8988T (cell line): ENCODE measurements at regions not wholly inside any gene's neighbourhood (a gene's known extent, or its start where the extent isn't known, plus 50 kb on each side); places are given as distances from the start of the nearest gene placed in this dataset.

Experiments used
- DNase-seq: peaks from one replicate; pipeline ENCODE4 v3.0.0; 2011

GRCh38 chr9:81156381-81156780 lies 533.0 kb downstream of the TLE1 start:
- DNase-seq = no peak

- no peak for DNase-seq
Measured at GRCh38 chr9:81150016-81150625, 539.2 kb downstream of the TLE1 start.

GRCh38 chr9:81146684-81147337 lies 542.5 kb downstream of the TLE1 start:
- no peak for DNase-seq

- DNase-seq = no peak
Measured at GRCh38 chr9:81146241-81146640, 543.1 kb downstream of the TLE1 start.

- no peak for DNase-seq
Measured at GRCh38 chr9:81145331-81145963, 543.9 kb downstream of the TLE1 start.

GRCh38 chr9:81141961-81142360 lies 547.4 kb downstream of the TLE1 start:
- no peak for DNase-seq

GRCh38 chr9:81137976-81138568 lies 551.3 kb downstream of the TLE1 start:
- DNase-seq = no peak

- DNase-seq = no peak
Measured at GRCh38 chr9:81132796-81133195, 556.6 kb downstream of the TLE1 start.

- no peak for DNase-seq
Measured at GRCh38 chr9:81132318-81132717, 557.0 kb downstream of the TLE1 start.

GRCh38 chr9:81128701-81129100 lies 560.6 kb downstream of the TLE1 start:
- no peak for DNase-seq

- DNase-seq = no peak
Measured at GRCh38 chr9:81125446-81126092, 563.8 kb downstream of the TLE1 start.

GRCh38 chr9:81123526-81123925 lies 565.8 kb downstream of the TLE1 start:
- DNase-seq = no peak

GRCh38 chr9:81122749-81123148 lies 566.6 kb downstream of the TLE1 start:
- no peak for DNase-seq

GRCh38 chr9:81119591-81119990 lies 569.8 kb downstream of the TLE1 start:
- no peak for DNase-seq

GRCh38 chr9:81118416-81118815 lies 570.9 kb downstream of the TLE1 start:
- DNase-seq = no peak

GRCh38 chr9:81116340-81117137 lies 572.8 kb downstream of the TLE1 start:
- DNase-seq = no peak

- DNase-seq = no peak
Measured at GRCh38 chr9:81113453-81114124, 575.8 kb downstream of the TLE1 start.

- no peak for DNase-seq
Measured at GRCh38 chr9:81112627-81113452, 576.5 kb downstream of the TLE1 start.

GRCh38 chr9:81108821-81109220 lies 580.5 kb downstream of the TLE1 start:
- DNase-seq = no peak

GRCh38 chr9:81108391-81108790 lies 581.0 kb downstream of the TLE1 start:
- DNase-seq = no peak
